Spleen (tissue), 11 donors: ENCODE measurements at regions not wholly inside any gene's neighbourhood (a gene's known extent, or its start where the extent isn't known, plus 50 kb on each side); places are given as distances from the start of the nearest gene placed in this dataset.

Experiments
- DNase-seq: peaks from one replicate; pipeline ENCODE4 v3.0.0-alpha.2; 2020
- H3K27ac ChIP-seq, 8 donors: fragments of 200-600 bp; sonication (generic) in 7 of 8; 1 replicate in 4 of 8; 2 replicates in 4 of 8; pipeline versions ENCODE4 v1.5.0 to v1.8.0; 2016 to 2021; ENCODE audit warnings: inconsistent platforms in 4 of 8, mild to moderate bottlenecking in 4 of 8, moderate library complexity in 1 of 8
- H3K27me3 ChIP-seq, 7 donors: fragments of 200-600 bp; sonication (generic) in 6 of 7; replicated peaks in 1 of 7; 1 replicate in 4 of 7; 2 replicates in 3 of 7; pipeline versions ENCODE4 v1.5.0 to v1.8.0; 2016 to 2021; ENCODE audit warnings: inconsistent platforms in 3 of 7, mild to moderate bottlenecking in 1 of 7
- H3K36me3 ChIP-seq, 6 donors: fragments of 200-600 bp; sonication (generic) in 5 of 6; 1 replicate in 4 of 6; 2 replicates in 2 of 6; pipeline versions ENCODE4 v1.5.0 to v1.8.0; 2016 to 2021; ENCODE audit warnings: inconsistent platforms in 2 of 6
- H3K4me1 ChIP-seq, 6 donors: fragments of 200-600 bp; sonication (generic) in 5 of 6; 1 replicate in 3 of 6; 2 replicates in 3 of 6; pipeline versions ENCODE4 v1.5.0 to v1.8.0; 2016 to 2021; ENCODE audit warnings: inconsistent platforms in 3 of 6
- H3K4me3 ChIP-seq, 8 donors: fragments of 200-600 bp; sonication (generic) in 7 of 8; 1 replicate in 4 of 8; 2 replicates in 4 of 8; pipeline versions ENCODE4 v1.5.0 to v1.8.0; 2016 to 2021; ENCODE audit warnings: inconsistent platforms in 4 of 8, mild to moderate bottlenecking in 4 of 8, moderate library complexity in 2 of 8
- H3K9me3 ChIP-seq, 8 donors: fragments of 200-600 bp; sonication (generic) in 7 of 8; 1 replicate in 4 of 8; 2 replicates in 4 of 8; pipeline versions ENCODE4 v1.5.0 to v1.8.0; 2016 to 2021; ENCODE audit warnings: inconsistent platforms in 4 of 8
- POLR2A ChIP-seq, 3 donors: fragments of 450-650 bp; IDR thresholded peaks; one replicate each; pipeline ENCODE4 v1.5.1; 2017; ENCODE audit warnings: antibody characterized with exemption in 3 of 3, mild to moderate bottlenecking in 1 of 3
- POLR2AphosphoS5 ChIP-seq, 3 donors: sonication (generic); formaldehyde crosslinking; IDR thresholded peaks; one replicate each; pipeline ENCODE4 v1.5.1; 2017; ENCODE audit warnings: antibody characterized with exemption in 3 of 3
- whole genome bisulfite sequencing, 5 donors: extraction: QIAGEN DNeasy Blood & Tissue Kit in 3 of 5; methylation state at CpG; one replicate each; pipeline versions ENCODE4 v1.1.5 to v1.1.7; 2013 to 2018; 5-methylcytosine and 5-hydroxymethylcytosine counted together
- intact Hi-C: fragments of 100-400 bp; cut with DNase I; formaldehyde crosslinking; loops from one replicate; pipeline ENCODE4 v1.15.0; 2023; ENCODE audit warnings: low total_unique reads
- TF ChIP-seq, protein P1 (sequence below), 11 experiments: fragments of 200-600 bp in 7 of 11; fragments of 450-650 bp in 4 of 11; sonication (generic) in 4 of 11; IDR thresholded peaks in 8 of 11; conservative IDR thresholded peaks in 3 of 11; 1 replicate in 7 of 11; 2 replicates in 4 of 11; pipeline versions ENCODE4 v1.4.0 to v1.8.0; 2016 to 2021; ENCODE audit warnings: antibody characterized with exemption in 11 of 11, inconsistent platforms in 4 of 11, mild to moderate bottlenecking in 1 of 11
- donor health status: healthy with polysubstance abuse.
- donor health status: DM: no; HTN: no; CAD: no; lungs with moderate emphysema.
- donor health status: DM: no; HTN: no; CAD: no.
- donor health status: Bipolar disorder and iron deficiency.
- donor health status: healthy.
- donor health status: DM: no; HTN: no; CAD: no.
- donor health status: DM: yes; HTN: yes; CAD: no.

DNA sequence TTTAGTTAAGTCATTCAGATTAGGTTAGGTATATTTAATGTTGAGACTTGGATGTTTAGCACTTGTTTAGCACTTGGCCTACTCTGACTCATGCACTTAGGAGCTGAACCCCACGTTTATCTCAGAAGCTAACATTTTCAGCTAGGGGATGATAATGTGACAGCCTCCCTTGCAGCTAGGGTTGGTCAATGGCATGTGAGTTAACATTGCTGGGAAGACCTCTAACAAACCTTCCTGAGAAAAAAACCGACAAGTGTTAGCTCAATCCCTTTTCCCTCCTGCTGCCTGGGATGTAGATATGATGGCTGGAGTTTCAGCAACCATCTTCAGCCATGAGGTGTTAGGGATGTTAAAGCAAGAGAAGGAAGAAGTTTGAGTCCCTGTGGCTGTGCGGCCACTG is 185.0 kb upstream of the FOXF1 start:
- no peak overlapping the region for H3K4me3 ChIP-seq
- intact Hi-C loops = no loop called here
- no peak overlapping the region for H3K27ac ChIP-seq
- H3K4me1 ChIP-seq = no peaks in the 10 kb centered on the region
- peaks cover 0 to 77% (median 3%) of the 10 kb centered on the region in 7 donors for H3K27me3 ChIP-seq
- no peaks in the 10 kb centered on the region for H3K36me3 ChIP-seq
- DNase-seq = no peak
- H3K9me3 ChIP-seq = peaks cover 0 to 13% (median 8%) of the 10 kb centered on the region in 8 donors
- WGBS, 5 donors = 75 to 88% (median 81%) methylated on average over 3 of the region's 3 CpGs
- TF ChIP-seq, protein P1, sequence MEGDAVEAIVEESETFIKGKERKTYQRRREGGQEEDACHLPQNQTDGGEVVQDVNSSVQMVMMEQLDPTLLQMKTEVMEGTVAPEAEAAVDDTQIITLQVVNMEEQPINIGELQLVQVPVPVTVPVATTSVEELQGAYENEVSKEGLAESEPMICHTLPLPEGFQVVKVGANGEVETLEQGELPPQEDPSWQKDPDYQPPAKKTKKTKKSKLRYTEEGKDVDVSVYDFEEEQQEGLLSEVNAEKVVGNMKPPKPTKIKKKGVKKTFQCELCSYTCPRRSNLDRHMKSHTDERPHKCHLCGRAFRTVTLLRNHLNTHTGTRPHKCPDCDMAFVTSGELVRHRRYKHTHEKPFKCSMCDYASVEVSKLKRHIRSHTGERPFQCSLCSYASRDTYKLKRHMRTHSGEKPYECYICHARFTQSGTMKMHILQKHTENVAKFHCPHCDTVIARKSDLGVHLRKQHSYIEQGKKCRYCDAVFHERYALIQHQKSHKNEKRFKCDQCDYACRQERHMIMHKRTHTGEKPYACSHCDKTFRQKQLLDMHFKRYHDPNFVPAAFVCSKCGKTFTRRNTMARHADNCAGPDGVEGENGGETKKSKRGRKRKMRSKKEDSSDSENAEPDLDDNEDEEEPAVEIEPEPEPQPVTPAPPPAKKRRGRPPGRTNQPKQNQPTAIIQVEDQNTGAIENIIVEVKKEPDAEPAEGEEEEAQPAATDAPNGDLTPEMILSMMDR (IDR thresholded peaks at IDR 0.05 in 8 of 11, conservative IDR thresholded peaks at IDR 0.05 in 3 of 11) = no peak
- TF ChIP-seq POLR2AphosphoS5 (IDR thresholded peaks at IDR 0.05) (no peak), POLR2A (IDR thresholded peaks at IDR 0.05) (no peak)

DNA sequence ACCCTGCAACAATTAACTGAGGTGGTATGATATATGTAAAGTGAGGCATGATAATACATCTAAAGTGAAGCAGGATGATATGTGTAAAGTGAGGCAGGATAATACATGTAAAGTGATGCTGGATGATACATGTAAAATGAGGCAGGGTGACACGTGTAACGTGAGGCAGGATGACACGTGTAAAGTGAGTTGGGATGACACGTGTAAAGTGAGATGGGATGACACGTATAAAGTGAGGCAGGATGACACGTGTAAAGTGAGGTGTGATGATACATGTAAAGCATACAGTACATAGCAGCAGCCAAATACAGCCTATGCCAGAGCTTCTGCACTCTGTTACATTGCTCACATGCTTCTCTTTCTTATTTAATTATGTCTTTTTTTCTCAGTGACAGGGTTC is 184.4 kb upstream of the FOXF1 start:
- no peak for DNase-seq
- Histone ChIP-seq H3K27me3 (peaks cover 0 to 79% (median 3%) of the 10 kb centered on the region in 7 donors), H3K36me3 (no peaks in the 10 kb centered on the region), H3K4me3 (no peak overlapping the region), H3K4me1 (no peaks in the 10 kb centered on the region), H3K27ac (no peak overlapping the region), H3K9me3 (peaks cover 0 to 13% (median 8%) of the 10 kb centered on the region in 8 donors)
- 87 to 93% (median 91%) methylated on average over 6 of the region's 6 CpGs for WGBS, 5 donors
- TF ChIP-seq, protein P1 (IDR thresholded peaks at IDR 0.05 in 8 of 11, conservative IDR thresholded peaks at IDR 0.05 in 3 of 11) = no peak
- TF ChIP-seq POLR2A (IDR thresholded peaks at IDR 0.05) (no peak), POLR2AphosphoS5 (IDR thresholded peaks at IDR 0.05) (no peak)
- intact Hi-C loops = no loop called here

DNA sequence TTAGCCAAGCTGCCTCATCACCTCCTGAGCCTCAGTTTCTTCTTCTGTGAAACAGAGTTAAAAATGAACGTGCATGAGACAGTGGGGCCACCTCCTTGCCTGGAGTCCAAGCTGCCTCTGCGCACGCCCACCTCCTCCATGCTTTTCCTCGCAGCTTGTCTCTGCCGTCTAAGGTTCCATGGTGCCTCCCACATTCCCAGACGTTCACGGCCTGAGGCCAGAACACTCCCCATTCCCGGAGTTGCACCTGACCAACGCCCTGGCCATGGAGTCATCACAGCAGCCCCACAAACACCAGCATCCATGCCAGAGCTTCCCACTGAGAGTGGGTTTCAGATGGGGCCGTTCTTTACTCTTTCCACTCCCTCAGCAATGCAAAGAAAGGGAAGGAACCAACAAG is 183.0 kb upstream of the FOXF1 start:
- TF ChIP-seq, protein P1 (IDR thresholded peaks at IDR 0.05 in 8 of 11, conservative IDR thresholded peaks at IDR 0.05 in 3 of 11) = no peak
- TF ChIP-seq POLR2AphosphoS5 (IDR thresholded peaks at IDR 0.05) = no peak
- no peak for TF ChIP-seq POLR2A (IDR thresholded peaks at IDR 0.05)
- intact Hi-C loops = no loop called here
- H3K4me3 ChIP-seq = no peak overlapping the region
- H3K27ac ChIP-seq = no peak overlapping the region
- no peaks in the 10 kb centered on the region for H3K36me3 ChIP-seq
- peak; percentile 45 for DNase-seq
- H3K27me3 ChIP-seq = peaks cover 0 to 81% (median 3%) of the 10 kb centered on the region in 7 donors
- peaks cover 0 to 13% (median 8%) of the 10 kb centered on the region in 8 donors for H3K9me3 ChIP-seq
- 68 to 84% (median 75%) methylated on average over 10 of the region's 10 CpGs for WGBS, 5 donors
- H3K4me1 ChIP-seq = no peaks in the 10 kb centered on the region

DNA sequence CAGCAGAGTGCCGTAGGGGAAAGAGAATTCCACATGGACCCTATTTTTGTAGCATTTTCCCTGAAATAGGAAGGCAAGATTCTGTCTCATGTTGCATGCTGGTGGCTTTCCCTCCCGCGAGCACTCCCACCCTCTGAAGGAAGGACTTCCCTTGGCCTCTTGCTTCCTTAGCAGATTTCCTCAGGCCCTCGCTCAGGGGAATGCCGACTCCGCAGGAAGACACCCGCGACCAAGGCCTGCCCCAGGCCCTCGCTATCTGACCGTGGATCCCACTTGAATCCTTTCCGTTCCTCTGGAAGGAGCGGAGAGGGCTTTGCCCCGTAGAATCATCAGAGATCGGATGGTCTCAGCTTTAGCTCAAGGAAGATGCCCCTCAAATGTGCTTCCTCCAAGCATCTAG is 179.4 kb upstream of the FOXF1 start:
- intact Hi-C loops = no loop called here
- H3K9me3 ChIP-seq = no peaks in the 10 kb centered on the region
- peak; percentile 53 for DNase-seq
- H3K4me3 ChIP-seq = no peak overlapping the region
- whole genome bisulfite sequencing, 5 donors = 15 to 28% (median 22%) methylated on average over 14 of the region's 14 CpGs
- no peaks in the 10 kb centered on the region for H3K4me1 ChIP-seq
- H3K27ac ChIP-seq = no peak overlapping the region
- H3K27me3 ChIP-seq = peaks cover 0 to 86% (median 3%) of the 10 kb centered on the region in 7 donors
- TF ChIP-seq POLR2A (IDR thresholded peaks at IDR 0.05) = no peak
- TF ChIP-seq, protein P1 (IDR thresholded peaks at IDR 0.05 in 8 of 11, conservative IDR thresholded peaks at IDR 0.05 in 3 of 11) = no peak
- no peak for TF ChIP-seq POLR2AphosphoS5 (IDR thresholded peaks at IDR 0.05)
- H3K36me3 ChIP-seq = no peaks in the 10 kb centered on the region
